Fibroblast of skin of scalp (primary cell): ENCODE measurements at regions not wholly inside any gene's neighbourhood (a gene's known extent, or its start where the extent isn't known, plus 50 kb on each side); places are given as distances from the start of the nearest gene placed in this dataset.

Source experiments
- DNase-seq: peaks from one replicate; pipeline ENCODE4 v3.0.0-alpha.2; 2013

DNA sequence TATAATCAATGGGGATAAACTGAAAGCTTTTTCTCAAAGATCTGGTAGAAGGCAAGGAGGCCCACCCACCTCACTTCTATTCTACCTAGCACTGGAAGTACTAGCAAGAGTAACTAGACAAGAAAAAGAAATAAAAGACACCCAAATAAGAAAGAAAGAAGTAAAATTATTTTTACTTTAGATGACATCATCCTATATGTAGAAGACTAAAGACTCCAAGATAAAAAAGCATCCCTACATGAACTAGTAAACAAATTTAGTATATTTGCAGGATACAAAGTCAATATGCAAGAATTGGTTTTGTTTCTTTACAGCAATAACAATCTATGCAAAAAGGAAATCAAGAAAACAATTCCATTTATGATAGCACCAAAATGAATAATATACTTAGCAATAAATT lies 201.5 kb upstream of the KIRREL3 start:
- no peak for DNase-seq

DNA sequence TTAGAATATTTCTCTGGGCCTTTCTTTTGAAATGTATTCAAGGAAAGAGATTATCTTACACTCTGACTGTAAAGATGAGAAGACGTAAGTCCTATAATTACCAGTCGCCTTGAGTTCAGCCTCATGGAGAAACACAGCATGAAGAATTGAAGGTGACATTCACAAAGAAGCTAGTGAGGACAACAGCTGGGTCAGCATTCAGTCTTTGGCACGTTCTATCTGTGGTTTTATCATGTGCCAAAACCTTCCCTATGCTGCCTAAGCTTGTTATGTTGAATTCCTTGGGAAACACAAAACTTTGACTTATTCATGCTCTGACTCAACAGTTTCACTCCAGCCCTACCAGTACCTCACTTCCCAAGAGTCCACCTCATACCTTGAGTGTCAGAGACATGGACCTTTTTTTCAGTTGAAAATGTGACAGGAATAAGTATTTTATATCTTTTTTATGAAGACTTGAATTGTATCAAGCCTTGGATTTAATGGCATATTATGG lies 198.8 kb upstream of the KIRREL3 start:
- no peak for DNase-seq

DNA sequence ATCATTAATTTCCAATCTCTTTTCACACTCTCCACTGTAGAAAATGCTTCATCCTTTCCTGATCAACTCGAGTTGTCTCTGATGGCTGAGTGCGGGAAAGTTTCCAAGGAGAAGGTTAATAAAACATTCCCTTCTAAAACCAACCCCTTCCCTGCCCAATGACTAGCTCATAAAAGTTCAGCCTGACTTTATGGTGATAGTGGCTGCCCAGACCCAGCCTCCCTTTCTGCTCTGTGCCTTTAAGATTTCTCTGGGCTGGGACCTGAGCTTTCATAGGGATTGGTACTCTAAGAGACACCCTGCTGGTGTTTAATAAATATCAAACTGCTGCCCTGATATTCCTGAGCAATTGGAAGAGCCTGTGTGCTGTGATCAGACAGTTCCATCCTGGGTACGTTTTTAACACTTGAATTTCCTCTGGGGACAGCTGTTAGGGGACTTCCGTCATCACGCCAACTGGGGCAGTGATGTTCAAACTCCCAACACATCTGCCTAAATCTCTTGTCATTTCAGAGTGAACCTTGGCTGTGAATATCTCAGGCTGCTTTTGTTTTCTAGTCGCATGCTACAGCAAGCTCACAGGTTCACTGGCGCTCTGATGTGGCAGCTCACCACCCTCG lies 195.0 kb upstream of the KIRREL3 start:
- no peak for DNase-seq

DNA sequence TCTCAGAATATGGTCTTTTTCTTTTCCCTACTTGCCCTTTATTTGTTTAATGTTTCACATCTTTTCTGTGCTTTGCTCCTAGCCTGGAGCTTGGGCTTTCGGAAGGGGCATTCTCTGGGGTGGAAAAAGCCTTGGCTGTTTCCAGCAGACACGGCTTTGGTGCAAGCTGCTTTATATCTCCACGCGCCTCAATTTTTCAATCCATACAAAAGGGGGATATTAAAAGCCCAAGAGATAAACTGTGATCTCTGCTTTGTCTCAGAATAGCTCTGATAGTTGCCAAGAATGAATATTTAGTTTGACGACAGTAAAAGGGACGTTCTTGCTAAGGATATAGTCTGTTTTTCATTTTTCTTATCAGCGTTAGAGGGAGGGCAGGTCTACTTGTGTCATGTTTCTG lies 194.0 kb upstream of the KIRREL3 start:
- no peak for DNase-seq

DNA sequence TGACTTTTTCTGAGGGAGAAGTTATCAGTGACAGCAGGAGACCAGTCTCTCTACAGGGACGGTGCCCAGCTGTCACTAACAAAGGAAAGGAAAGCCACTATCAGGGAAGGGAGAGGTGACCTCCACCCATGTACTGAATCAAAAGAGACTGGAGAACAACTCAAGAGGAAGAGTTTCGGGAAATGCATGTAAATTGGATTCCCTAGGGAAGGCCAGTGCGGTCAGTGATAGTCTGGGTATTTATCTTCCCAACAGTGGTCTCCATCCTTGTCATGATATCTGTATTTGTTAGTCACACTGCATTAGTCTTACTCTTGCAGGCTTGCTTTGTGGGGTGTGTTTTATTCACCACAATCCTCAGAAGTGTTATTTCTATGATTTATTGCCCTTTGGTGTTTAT lies 193.4 kb upstream of the KIRREL3 start:
- DNase-seq = no peak

DNA sequence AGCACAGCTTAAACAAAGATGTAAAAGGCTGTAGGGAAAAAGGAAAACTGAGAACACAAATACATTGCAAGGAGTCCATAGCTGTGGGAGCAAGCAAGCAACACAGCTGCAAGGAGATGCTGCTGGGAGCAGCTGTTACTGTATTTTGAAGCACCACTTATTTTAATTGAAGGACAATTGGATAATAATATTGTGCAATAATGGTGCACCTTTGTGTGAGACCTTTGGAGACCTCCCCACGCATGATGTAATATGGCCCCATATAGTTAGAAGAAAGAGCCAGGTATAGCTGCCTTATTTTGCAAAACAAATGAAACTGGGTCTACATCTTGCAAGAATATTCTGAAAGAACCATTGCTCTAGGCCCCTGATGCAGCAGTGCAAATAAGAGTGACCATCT lies 191.1 kb upstream of the KIRREL3 start:
- DNase-seq = no peak

DNA sequence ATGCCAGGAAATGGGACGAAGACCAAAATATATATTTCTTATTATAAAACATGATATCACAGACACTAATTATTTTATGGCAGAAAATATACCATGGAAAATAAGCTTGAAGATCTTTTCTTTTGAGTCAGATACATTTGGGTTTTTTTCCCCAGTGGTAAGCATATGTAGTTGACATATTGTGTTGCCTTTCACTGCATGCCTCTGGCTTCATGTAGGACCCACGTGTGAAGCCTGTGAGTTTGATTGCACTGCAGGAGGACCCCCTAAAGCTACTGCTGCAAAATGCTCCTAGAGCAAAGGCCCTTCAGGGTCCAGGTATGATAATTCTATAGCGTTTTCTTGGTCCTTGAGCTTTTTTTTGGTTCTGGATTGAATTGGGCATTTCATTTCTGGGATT lies 190.7 kb upstream of the KIRREL3 start:
- no peak for DNase-seq

DNA sequence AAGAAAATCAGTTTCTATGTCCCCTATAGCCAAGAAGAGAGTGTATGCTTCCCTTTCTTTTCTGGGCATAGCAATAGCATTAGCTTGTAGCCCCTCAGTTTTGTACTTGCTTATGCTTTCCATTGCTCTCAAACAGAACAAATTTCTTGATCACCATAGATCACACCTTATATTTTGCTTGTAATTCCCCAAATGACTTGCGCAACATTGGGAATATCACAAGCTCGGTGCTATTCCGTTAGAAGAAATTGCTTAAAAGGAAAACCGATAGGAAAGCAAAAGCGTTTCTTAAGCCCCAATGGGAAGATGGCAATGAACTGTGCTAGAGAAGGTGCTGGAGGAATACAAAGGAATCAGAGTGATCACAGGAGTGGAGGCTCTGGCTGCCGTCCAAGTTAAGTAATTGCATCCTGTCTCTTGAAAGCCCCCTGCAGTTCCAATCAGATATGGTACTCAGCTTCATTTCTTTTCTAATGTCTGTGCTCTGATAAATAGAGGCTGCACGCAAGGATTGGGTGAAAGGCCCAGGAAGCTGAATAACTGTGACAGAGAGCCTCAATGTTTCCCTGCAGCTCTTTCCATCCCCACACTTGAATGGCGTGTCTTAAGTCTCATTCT lies 182.1 kb upstream of the KIRREL3 start:
- DNase-seq = no peak

DNA sequence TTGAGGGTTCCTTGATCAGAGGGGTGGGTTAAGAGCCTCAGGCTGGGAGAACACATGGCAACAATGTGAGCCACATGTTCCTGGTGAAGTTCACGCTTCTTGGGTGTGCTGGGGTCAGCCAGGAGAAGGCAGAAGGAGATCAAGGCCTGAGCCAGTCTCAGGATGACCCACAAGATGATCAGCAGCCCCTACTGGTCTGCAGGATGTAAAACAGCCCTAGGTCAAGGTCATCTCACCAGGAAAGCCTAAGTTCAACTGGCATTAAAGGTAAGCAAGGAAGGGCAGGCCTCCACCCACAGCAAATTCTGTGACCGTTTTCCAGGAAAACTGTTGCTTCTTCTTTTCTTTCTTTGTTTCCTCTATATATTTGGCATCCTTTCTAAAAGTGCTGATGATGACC lies 156.7 kb upstream of the KIRREL3 start:
- DNase-seq = no peak

DNA sequence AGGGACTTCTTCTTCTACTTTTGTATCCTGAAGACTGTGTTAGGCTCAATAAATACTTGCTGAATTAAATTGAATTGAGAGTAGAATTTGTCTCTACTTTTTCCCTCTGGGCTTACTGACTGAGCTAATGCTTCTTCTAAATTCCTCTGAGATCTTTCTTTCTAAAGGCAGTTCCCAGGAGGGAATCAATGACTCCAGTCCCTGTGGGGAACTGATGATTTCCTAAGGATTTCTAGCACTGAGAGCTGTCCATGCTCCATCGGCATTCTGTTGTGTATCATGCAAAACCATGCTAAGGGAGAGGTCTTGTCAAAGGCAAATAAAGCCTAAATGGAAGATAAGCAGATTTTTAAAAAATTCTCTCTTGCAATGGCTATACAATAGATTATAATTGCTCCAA lies 148.8 kb upstream of the KIRREL3 start:
- DNase-seq = no peak

DNA sequence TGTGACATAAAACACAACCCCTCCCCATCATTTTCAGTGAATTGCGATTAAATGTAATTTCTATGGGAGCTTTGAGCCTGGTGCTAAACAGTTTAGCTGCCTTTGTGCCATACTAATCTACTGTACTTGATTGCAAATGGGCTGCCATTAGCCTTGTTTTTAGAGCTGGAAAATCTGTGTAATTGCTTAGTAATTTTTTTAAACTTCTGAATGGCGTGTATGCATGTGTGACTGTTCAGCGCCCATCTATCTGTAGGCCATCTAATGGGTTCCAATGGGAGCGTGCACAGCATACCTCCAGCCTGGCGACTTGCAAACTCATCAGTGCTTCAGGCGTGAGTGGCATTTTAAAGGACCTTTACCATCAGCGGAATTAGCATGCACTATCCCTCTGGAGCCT lies 142.7 kb upstream of the KIRREL3 start:
- DNase-seq = no peak

DNA sequence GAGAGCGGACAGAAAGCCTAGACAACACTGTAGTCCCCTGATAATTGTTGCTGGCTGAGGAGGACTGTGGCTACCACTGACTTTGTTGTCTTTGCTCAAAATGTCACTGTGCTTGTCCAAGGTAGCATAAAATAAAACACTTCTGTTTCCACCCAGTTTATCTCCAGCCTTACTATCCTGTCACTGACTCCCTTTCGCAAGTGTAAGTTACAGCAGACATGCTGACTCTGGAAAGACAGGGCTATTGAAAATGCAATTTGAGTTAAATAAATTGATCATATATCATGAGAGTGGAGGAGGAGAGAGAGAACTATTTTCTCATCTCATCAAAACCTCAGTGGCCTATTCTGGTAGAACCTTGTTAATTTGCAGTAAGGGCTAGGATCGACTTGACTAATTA lies 138.0 kb upstream of the KIRREL3 start:
- DNase-seq = no peak

DNA sequence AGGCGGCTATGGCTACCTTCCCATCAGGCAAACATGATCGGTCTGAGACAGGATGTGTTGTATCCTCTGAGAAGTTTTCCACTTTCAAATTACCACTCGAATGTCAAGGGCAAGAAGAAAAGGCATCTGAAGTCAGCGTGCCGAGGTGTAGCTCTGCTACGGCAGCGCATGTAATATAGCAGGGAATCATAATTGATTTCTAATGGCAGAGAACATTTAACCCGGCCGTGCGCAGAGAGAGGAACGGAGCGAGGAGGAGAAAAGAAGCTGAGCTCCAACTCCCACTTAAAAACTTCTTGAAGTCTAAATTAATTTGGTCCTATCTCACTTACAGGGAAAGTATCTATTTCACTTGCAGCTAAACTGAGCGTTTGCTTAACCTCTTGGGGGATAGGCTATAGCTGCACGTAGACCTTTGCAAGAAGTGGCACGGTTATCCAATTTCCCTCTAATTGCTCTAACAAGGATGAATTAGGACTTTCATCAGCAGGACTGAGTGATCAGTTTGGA lies 137.3 kb upstream of the KIRREL3 start:
- DNase-seq = no peak

DNA sequence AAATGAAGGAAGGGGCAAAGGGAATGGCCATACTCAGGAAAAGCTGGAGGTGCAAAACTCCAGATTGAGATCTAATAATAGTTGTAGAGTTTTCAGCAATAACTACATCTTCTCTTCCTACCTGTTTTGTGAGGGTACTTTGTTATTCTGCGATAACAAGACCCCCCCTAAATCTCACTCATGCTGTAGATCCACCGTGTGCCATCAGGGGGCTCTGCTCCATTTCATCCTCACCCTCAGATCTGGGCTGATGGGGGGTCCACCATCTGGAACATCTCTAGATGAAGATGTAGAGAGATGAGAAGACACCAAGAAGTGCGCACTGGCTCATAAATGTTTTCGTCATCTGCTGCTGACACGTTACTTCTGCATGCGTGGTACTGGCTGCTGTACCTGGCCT lies 135.9 kb upstream of the KIRREL3 start:
- no peak for DNase-seq

DNA sequence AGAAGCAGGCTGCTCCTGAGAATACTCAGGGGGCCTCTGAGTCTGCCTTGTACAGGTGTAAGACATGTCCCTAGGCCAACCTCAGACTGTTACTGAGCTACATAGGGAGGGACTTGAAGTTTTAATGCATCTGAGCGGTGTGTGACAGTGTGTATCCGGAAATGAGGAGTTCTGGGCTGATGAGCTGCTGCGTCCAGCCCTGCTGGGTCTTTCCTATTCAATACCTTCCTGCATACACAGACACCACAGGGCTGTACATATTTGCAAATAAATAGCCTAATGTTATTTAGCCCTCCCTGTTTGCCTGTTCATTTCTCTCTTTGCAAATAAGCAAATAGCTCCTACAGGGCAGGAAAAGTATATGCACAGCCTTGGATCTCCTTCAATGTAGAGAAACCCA lies 134.7 kb upstream of the KIRREL3 start:
- DNase-seq = no peak

DNA sequence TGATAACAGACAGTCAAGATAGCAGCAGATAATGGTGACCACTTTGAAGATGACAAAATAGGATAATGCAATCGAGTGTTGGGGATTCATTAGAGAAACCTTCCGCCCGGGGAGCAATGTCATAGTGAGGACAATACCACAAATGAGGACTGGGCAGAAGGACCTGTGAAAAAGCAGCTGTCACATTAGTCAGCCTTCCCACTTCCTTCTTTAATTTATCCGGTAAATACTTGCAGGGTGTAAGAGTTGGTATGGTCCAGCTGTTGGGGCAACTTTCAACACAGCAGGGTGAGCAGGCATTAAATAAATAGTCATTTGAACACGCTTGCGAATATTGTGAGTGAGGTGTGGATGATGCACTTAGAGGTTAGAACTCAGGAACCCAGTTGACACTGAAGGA lies 132.5 kb upstream of the KIRREL3 start:
- no peak for DNase-seq

DNA sequence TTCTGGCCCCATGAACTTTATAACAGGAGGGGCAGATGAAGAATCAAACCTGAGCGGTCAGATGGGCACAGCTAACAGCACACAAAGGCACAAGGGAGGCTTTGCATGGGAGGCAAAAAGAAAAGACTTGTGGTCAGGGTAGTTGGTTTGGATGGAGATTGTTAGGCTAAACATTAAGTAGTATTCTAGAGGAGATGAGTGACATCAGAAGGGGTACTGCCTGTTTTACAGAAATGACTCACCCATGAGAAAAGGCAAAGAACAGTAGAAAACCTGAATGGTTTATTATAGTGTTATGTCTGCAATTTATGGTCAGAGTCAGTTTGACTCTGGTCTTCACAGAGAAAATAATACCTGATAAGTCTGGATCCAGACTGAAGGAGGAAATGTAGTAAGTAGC lies 129.8 kb upstream of the KIRREL3 start:
- no peak for DNase-seq

DNA sequence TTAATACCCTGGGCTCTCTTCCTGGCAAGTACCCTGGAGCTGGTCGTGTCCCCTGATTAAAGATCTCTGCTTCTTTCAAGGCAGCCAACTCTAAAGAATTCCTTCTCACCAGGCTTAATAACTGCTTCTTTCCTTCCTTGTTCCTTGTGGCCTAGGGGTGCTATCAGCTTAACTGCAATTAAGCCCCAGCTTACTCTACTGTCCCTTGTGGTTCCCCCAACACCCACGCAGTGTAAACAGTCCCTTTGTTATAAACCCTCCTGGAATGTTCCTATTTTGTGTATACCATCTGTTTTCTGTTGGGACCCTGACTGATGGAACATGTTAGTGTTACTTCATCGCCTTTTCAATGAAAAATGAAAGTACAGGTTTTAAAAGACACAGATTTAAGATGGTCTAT lies 126.4 kb upstream of the KIRREL3 start:
- DNase-seq = no peak

DNA sequence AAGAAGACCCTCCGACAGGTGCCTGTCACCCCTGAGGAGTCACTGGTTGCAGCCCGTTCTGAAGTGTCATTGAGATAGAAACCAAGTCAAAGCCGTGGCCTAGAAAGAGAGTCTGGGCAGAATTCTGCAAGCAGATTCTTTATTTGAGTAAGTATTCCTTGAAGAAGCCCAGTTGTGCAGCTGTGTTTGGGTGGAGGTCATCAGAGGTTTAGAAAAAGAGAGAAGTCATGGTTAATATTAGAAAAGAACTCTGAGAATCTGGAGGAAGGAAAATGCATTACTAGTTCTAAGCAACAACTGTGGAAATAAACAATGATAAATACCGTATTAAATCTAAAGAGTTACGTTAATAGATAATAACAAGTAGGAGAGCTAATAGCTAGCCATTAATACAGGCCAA lies 118.8 kb upstream of the KIRREL3 start:
- DNase-seq = no peak

DNA sequence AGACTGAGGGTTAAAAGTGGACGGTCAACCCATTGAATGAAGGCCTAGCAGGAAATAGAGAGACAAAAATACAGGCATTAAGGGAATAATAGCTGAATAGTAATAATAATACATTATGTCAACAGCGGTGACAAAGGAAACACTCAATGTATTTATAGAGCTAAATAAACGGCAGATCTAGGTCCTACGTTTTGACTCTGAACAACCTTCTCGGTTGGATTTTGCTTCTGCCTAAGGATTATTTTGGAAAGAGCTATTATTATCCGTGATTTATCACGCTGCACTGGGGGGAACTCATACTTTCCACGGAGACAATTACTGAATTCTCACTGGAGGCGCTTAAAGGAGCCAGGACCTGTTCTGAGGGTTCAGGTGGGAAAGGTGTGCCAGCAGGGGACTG lies 118.2 kb upstream of the KIRREL3 start:
- no peak for DNase-seq

DNA sequence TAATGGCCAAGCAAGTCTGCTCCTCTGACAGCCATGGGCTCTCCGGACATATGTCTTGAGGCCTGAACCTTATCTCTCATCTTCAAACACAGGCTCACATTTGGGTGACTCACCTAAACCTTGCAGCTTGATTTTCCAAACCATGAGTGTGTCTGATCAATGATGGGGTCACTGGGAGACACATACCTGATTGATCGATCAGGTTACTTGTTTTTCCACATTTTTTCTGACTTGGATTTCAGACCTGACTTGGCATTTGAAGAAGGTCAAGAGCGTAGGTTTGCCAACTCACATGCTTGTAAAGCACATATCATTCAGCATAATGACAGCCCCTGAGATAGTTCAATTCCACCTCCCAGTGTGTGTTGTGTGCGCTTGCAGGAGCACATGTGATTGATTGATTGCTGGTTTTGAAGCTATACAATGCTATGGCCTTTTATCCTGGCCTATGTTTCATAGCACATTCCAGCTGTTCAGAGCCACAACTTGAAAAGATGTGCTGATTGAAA lies 116.7 kb upstream of the KIRREL3 start:
- no peak for DNase-seq

DNA sequence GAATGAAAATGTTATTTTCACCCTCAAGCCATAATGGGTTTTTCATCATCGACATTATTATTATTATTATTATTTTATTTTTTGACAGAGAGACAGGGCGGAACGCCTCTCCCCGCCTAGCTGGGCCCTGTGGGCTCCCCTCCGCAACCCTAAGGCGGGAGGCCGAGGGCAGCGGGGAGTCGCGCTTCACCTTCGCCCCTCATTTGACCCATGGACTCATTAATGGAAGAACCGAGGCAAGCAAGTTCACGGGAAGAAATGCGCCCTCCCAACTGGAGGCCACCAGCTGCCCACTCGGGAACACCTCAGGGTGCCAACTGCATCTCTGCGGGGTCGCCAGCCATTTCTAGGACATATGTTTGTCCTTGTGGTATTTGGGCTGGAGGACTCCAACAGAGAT lies 115.3 kb upstream of the KIRREL3 start:
- DNase-seq = no peak

DNA sequence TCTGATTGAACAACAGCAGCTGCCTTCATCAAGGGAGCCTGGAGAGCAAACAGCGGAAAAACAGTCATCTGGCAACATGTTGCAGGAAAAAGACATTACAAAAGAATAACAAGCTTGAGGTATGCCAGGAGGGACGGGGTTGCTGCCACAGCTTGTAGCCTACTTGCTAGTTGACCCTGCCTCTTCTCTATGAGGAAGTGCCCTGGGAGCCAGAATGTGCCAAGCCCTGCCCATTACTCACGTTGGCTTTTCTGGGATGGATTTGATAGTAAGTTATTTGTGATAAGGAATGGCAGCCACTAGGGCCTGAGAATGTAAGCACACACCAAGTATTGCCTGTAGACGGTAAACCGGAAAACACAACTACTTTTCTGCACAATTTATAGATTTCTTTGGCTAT lies 113.5 kb upstream of the KIRREL3 start:
- DNase-seq = no peak

DNA sequence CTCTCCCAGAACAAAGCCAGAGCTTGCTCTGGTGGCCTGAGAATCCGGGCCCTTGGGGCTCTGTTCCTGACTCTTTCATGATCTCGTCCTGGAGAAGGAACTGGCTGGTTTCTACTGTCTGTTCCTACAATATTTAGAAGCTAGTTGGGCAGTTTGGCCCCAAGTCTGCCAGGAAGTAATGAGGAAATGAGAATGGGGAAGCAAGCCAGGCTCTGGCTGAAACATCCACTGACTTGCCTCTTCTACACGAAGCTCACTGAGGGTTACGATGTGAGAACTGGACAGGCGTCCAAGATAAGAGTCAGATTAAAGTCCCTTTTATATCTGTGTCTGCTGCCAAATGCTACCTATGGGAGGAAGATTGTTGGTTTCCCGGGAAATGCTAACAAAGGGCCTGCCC lies 110.0 kb upstream of the KIRREL3 start:
- DNase-seq = no peak
